H9 (cell line): ENCODE measurements at regions not wholly inside any gene's neighbourhood (a gene's known extent, or its start where the extent isn't known, plus 50 kb on each side); places are given as distances from the start of the nearest gene placed in this dataset.

Experiments used
- DNase-seq: peaks from one replicate; pipeline ENCODE4 v3.0.0-alpha.2; 2017
- H2AFZ ChIP-seq: one replicate; pipeline ENCODE4 v1.6.1; 2013; ENCODE audit warnings: mild to moderate bottlenecking, low read length, control low read depth, moderate library complexity
- H2AK5ac ChIP-seq: 2 replicates; pipeline ENCODE4 v1.6.1; 2013; ENCODE audit warnings: low read length, control low read depth, mixed read lengths; ENCODE audit not compliant: insufficient read length
- H2BK120ac ChIP-seq: one replicate; pipeline ENCODE4 v1.6.1; 2013; ENCODE audit warnings: low read depth, mild to moderate bottlenecking, low read length, control low read depth, inconsistent platforms; ENCODE audit not compliant: poor library complexity, severe bottlenecking
- H2BK12ac ChIP-seq: 2 replicates; pipeline ENCODE4 v1.6.1; 2013; ENCODE audit warnings: low read length, control low read depth, mixed read lengths, low read depth; ENCODE audit not compliant: insufficient read length
- H2BK15ac ChIP-seq: 2 replicates; pipeline ENCODE4 v1.6.1; 2013; ENCODE audit warnings: low read depth, low read length, control low read depth
- H2BK20ac ChIP-seq: one replicate; pipeline ENCODE4 v1.6.1; 2013; ENCODE audit warnings: low read depth, mild to moderate bottlenecking, low read length, control low read depth, inconsistent platforms; ENCODE audit not compliant: poor library complexity, severe bottlenecking
- H2BK5ac ChIP-seq: 2 replicates; pipeline ENCODE4 v1.6.1; 2013; ENCODE audit warnings: low read length, control low read depth, mixed read lengths; ENCODE audit not compliant: insufficient read length
- H3K14ac ChIP-seq: 2 replicates; pipeline ENCODE4 v1.6.1; 2013; ENCODE audit warnings: low read length, control low read depth; ENCODE audit not compliant: insufficient read depth
- H3K18ac ChIP-seq: 2 replicates; pipeline ENCODE4 v1.6.1; 2013; ENCODE audit warnings: low read depth, mild to moderate bottlenecking, mixed read lengths, low read length, control low read depth; ENCODE audit not compliant: insufficient read length
- H3K23ac ChIP-seq: 2 replicates; pipeline ENCODE4 v1.6.1; 2013; ENCODE audit warnings: low read length, control low read depth, mixed read lengths, low read depth; ENCODE audit not compliant: insufficient read length
- H3K23me2 ChIP-seq: 2 replicates; pipeline ENCODE4 v1.6.1; 2013; ENCODE audit warnings: low read depth, mild to moderate bottlenecking, mixed read lengths, low read length, control low read depth; ENCODE audit not compliant: insufficient read length, poor library complexity, severe bottlenecking
- H3K27ac ChIP-seq: 2 replicates; pipeline ENCODE4 v1.5.1; 2013; ENCODE audit warnings: low read length, control low read depth, mixed read lengths, low read depth; ENCODE audit not compliant: insufficient read length
- H3K27me3 ChIP-seq: 2 replicates; pipeline ENCODE4 v1.6.1; 2013; ENCODE audit warnings: low read length, control low read depth, inconsistent platforms; ENCODE audit not compliant: insufficient read depth
- H3K4ac ChIP-seq: 2 replicates; pipeline ENCODE4 v1.6.1; 2013; ENCODE audit warnings: low read depth, mild to moderate bottlenecking, control low read depth, inconsistent platforms, low read length, moderate library complexity
- H3K4me1 ChIP-seq: 2 replicates; pipeline ENCODE4 v1.6.1; 2013; ENCODE audit warnings: low read length, control low read depth, inconsistent platforms; ENCODE audit not compliant: insufficient read depth
- H3K4me2 ChIP-seq: 2 replicates; pipeline ENCODE4 v1.6.1; 2013; ENCODE audit warnings: low read length, control low read depth, mixed read lengths; ENCODE audit not compliant: insufficient read length, insufficient read depth
- H3K56ac ChIP-seq: 2 replicates; pipeline ENCODE4 v1.6.1; 2013; ENCODE audit warnings: low read depth, mild to moderate bottlenecking, mixed read lengths, low read length, control low read depth; ENCODE audit not compliant: insufficient read length
- H3K79me1 ChIP-seq: 2 replicates; pipeline ENCODE4 v1.6.1; 2013; ENCODE audit warnings: low read depth, mild to moderate bottlenecking, moderate library complexity, low read length, control low read depth, inconsistent platforms; ENCODE audit not compliant: insufficient read depth, poor library complexity, severe bottlenecking
- H3K79me2 ChIP-seq: 2 replicates; pipeline ENCODE4 v1.6.1; 2013; ENCODE audit warnings: low read length, control low read depth, inconsistent platforms; ENCODE audit not compliant: insufficient read depth
- H3K9ac ChIP-seq: 2 replicates; pipeline ENCODE4 v1.6.1; 2013; ENCODE audit warnings: low read length, control low read depth, mixed read lengths; ENCODE audit not compliant: insufficient read length; ENCODE audit errors: extremely low read depth
- H3K9me3 ChIP-seq: one replicate; pipeline ENCODE4 v1.6.1; 2013; ENCODE audit warnings: low read depth, low read length, inconsistent platforms; ENCODE audit not compliant: control insufficient read depth
- H3T11ph ChIP-seq: one replicate; pipeline ENCODE4 v1.6.1; 2013; ENCODE audit warnings: mild to moderate bottlenecking, low read length, control low read depth, inconsistent platforms
- H4K20me1 ChIP-seq: one replicate; pipeline ENCODE4 v1.6.1; 2013; ENCODE audit not compliant: control insufficient read depth, insufficient read length, insufficient read depth
- H4K5ac ChIP-seq: 2 replicates; pipeline ENCODE4 v1.6.1; 2013; ENCODE audit warnings: low read depth, mild to moderate bottlenecking, mixed read lengths, low read length, control low read depth; ENCODE audit not compliant: insufficient read length
- H4K8ac ChIP-seq: replicated peaks from 2 replicates; pipeline ENCODE4 v1.6.1; 2013; ENCODE audit warnings: low read length, control low read depth, mixed read lengths, low read depth; ENCODE audit not compliant: insufficient read length
- H4K91ac ChIP-seq: 2 replicates; pipeline ENCODE4 v1.6.1; 2013; ENCODE audit warnings: low read depth, mild to moderate bottlenecking, moderate library complexity, mixed read lengths, low read length, control low read depth; ENCODE audit not compliant: insufficient read length
- H3K27ac Mint-ChIP-seq, 3 experiments: 2 replicates in 2 of 3; 3 replicates in 1 of 3; pipeline ENCODE4 v1.8.0; 2020 to 2021; ENCODE audit warnings: mixed read lengths in 3 of 3, mild to moderate bottlenecking in 1 of 3, moderate library complexity in 1 of 3
- H3K27me3 Mint-ChIP-seq: 2 replicates; pipeline ENCODE4 v1.8.0; 2021; ENCODE audit warnings: low read depth, mild to moderate bottlenecking, moderate library complexity, mixed read lengths
- H3K36me3 Mint-ChIP-seq, 3 experiments: 2 replicates in 2 of 3; 3 replicates in 1 of 3; pipeline ENCODE4 v1.8.0; 2020 to 2021; ENCODE audit warnings: low read depth in 3 of 3, mixed read lengths in 3 of 3; ENCODE audit not compliant: insufficient read depth in 1 of 3
- H3K4me1 Mint-ChIP-seq, 2 experiments: 2 replicates each; pipeline ENCODE4 v1.8.0; 2020; ENCODE audit warnings: mixed read lengths in 2 of 2
- H3K4me3 Mint-ChIP-seq, 2 experiments: 2 replicates in 1 of 2; 3 replicates in 1 of 2; pipeline ENCODE4 v1.8.0; 2020 to 2021; ENCODE audit warnings: mild to moderate bottlenecking in 2 of 2, mixed read lengths in 2 of 2, moderate library complexity in 1 of 2
- H3K9me3 Mint-ChIP-seq, 2 experiments: 2 replicates in 1 of 2; 3 replicates in 1 of 2; pipeline ENCODE4 v1.8.0; 2020; ENCODE audit warnings: mild to moderate bottlenecking in 2 of 2, mixed read lengths in 2 of 2, moderate library complexity in 1 of 2
- TF ChIP-seq, protein P1 (sequence below): fragments of 200-600 bp; sonication (generic); conservative IDR thresholded peaks from 3 replicates; pipeline ENCODE4 v1.8.0; 2021; ENCODE audit warnings: antibody characterized with exemption, mild to moderate bottlenecking

DNA sequence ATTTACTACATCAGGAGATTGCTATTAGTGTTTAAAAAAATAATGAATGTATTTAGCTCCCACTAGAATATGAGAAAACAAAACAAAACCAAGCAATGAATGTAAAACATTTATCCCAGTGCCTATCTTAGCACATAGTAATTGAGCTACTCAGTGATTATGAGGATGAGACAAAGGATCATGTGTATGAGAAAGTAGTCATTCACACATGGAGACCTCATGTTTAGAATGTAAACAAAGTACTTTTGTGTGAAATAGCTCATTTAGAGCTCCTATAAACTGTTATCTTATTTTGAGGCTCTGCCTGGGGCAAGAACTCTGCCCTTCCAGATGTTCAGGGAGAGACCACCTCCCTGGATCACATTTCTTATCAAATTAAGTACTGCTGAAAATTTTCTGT lies 236.8 kb downstream of the LRRN1 start:
- DNase-seq: no peak
- no peaks in the 10 kb centered on the region for H3K9me3 ChIP-seq
- no peak overlapping the region for H2AK5ac ChIP-seq
- TF ChIP-seq, protein P1, sequence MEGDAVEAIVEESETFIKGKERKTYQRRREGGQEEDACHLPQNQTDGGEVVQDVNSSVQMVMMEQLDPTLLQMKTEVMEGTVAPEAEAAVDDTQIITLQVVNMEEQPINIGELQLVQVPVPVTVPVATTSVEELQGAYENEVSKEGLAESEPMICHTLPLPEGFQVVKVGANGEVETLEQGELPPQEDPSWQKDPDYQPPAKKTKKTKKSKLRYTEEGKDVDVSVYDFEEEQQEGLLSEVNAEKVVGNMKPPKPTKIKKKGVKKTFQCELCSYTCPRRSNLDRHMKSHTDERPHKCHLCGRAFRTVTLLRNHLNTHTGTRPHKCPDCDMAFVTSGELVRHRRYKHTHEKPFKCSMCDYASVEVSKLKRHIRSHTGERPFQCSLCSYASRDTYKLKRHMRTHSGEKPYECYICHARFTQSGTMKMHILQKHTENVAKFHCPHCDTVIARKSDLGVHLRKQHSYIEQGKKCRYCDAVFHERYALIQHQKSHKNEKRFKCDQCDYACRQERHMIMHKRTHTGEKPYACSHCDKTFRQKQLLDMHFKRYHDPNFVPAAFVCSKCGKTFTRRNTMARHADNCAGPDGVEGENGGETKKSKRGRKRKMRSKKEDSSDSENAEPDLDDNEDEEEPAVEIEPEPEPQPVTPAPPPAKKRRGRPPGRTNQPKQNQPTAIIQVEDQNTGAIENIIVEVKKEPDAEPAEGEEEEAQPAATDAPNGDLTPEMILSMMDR: no peak
- H3K4me1 ChIP-seq: no peaks in the 10 kb centered on the region
- H3K27me3 ChIP-seq: no peaks in the 10 kb centered on the region
- Mint-ChIP-seq H3K9me3 (no peaks in the 10 kb centered on the region), H3K27ac (peak overlapping the region in 1 of 3 experiments; percentile 61; a peak in 1 of 7 replicates), H3K4me3 (no peak overlapping the region), H3K27me3 (peaks cover 4% of the 10 kb centered on the region; the same call in 1 of the 2 replicates), H3K36me3 (no peaks in the 10 kb centered on the region), H3K4me1 (no peaks in the 10 kb centered on the region)
- H2BK15ac ChIP-seq: no peak overlapping the region
- no peak overlapping the region for H3K18ac ChIP-seq
- H3T11ph ChIP-seq: no peak overlapping the region
- H3K23me2 ChIP-seq: no peaks in the 10 kb centered on the region
- H2AFZ ChIP-seq: no peak overlapping the region
- no peak overlapping the region for H3K4ac ChIP-seq
- no peak overlapping the region for H2BK5ac ChIP-seq
- H2BK120ac ChIP-seq: no peak overlapping the region
- H4K91ac ChIP-seq: no peak overlapping the region
- no peak overlapping the region for H3K4me2 ChIP-seq
- no peak overlapping the region for H4K5ac ChIP-seq
- H3K79me2 ChIP-seq: no peaks in the 10 kb centered on the region
- H4K20me1 ChIP-seq: no peaks in the 10 kb centered on the region
- H4K8ac ChIP-seq: no peak overlapping the region
- no peak overlapping the region for H3K56ac ChIP-seq
- H2BK20ac ChIP-seq: no peak overlapping the region
- H3K79me1 ChIP-seq: no peaks in the 10 kb centered on the region
- H3K14ac ChIP-seq: no peak overlapping the region
- H2BK12ac ChIP-seq: no peak overlapping the region
- H3K23ac ChIP-seq: no peak overlapping the region
- H3K27ac ChIP-seq: no peak overlapping the region
- no peak overlapping the region for H3K9ac ChIP-seq
